Peyer's patch (tissue), 4 donors: ENCODE measurements at regions not wholly inside any gene's neighbourhood (a gene's known extent, or its start where the extent isn't known, plus 50 kb on each side); places are given as distances from the start of the nearest gene placed in this dataset.

ENCODE experiments used
- CTCF ChIP-seq, 6 experiments: fragments of 450-650 bp in 4 of 6; fragments of 200-600 bp in 2 of 6; sonication (generic) in 1 of 6; IDR thresholded peaks; one replicate each; pipeline ENCODE4 v1.5.1; 2017 to 2019; ENCODE audit warnings: antibody characterized with exemption in 6 of 6, mild to moderate bottlenecking in 3 of 6, moderate library complexity in 1 of 6
- POLR2A ChIP-seq, 2 donors: fragments of 450-650 bp; IDR thresholded peaks; one replicate each; pipeline ENCODE4 v1.5.1; 2017; ENCODE audit warnings: antibody characterized with exemption in 2 of 2, mild to moderate bottlenecking in 2 of 2, moderate library complexity in 2 of 2

- TF ChIP-seq CTCF (IDR thresholded peaks at IDR 0.05) (no peak), POLR2A (IDR thresholded peaks at IDR 0.05) (no peak)
Observed at GRCh38 chr7:155864991-155865690, 52.9 kb upstream of the SHH start.
